ENCODE measurements at regions not wholly inside any gene's neighbourhood (a gene's known extent, or its start where the extent isn't known, plus 50 kb on each side); places are given as distances from the start of the nearest gene placed in this dataset.
"Not testable (repeated sequence)": the region's sequence is repeated elsewhere in the genome, so short reads cannot be mapped to it uniquely, and the experiment has no call there.

- TF ChIP-seq CTCF (conservative IDR thresholded peaks at IDR 0.05; ENCODE audit: low read depth, low read length); EZH2 (IDR thresholded peaks at IDR 0.05; ENCODE audit: low read length, unreplicated experiment): not testable (repeated sequence)
Measured at GRCh38 chr13:54572037-54572436, 1543.4 kb downstream of the OLFM4 start.

Measured in PC-3 (cell line).